SU-DHL-6 (cell line): ENCODE measurements at regions not wholly inside any gene's neighbourhood (a gene's known extent, or its start where the extent isn't known, plus 50 kb on each side); places are given as distances from the start of the nearest gene placed in this dataset.

ENCODE experiments used
- H2AFZ ChIP-seq: fragments of 200-600 bp; sonication (generic); 2 replicates; pipeline ENCODE4 v1.6.1; 2014; ENCODE audit warnings: low read depth, mild to moderate bottlenecking, moderate library complexity, mixed read lengths, antibody characterized with exemption, low read length; ENCODE audit not compliant: severe bottlenecking
- H3F3A ChIP-seq: fragments of 200-600 bp; shearing (Covaris generic); 2 replicates; pipeline ENCODE4 v1.6.0; 2016; ENCODE audit warnings: antibody characterized with exemption, mild to moderate bottlenecking; ENCODE audit not compliant: insufficient read depth
- H3K27ac ChIP-seq: fragments of 200-600 bp; sonication (generic); 2 replicates; pipeline ENCODE4 v1.5.1; 2016; ENCODE audit warnings: low read depth, mild to moderate bottlenecking, low read length, moderate library complexity, mixed read lengths
- H3K27me3 ChIP-seq: fragments of 200-600 bp; sonication (generic), shearing (Covaris generic); 2 replicates; pipeline ENCODE4 v1.6.0; 2014; ENCODE audit warnings: mild to moderate bottlenecking, low read length
- H3K36me3 ChIP-seq: fragments of 200-600 bp; sonication (generic); 2 replicates; pipeline ENCODE4 v1.6.1; 2014; ENCODE audit warnings: mild to moderate bottlenecking, low read length, mixed read lengths
- H3K4me2 ChIP-seq: fragments of 300-600, 200-600 bp; shearing (Covaris generic), sonication (generic); 2 replicates; pipeline ENCODE4 v1.6.0; 2014; ENCODE audit warnings: low read length, low read depth, mild to moderate bottlenecking; ENCODE audit not compliant: poor library complexity, severe bottlenecking
- H3K4me3 ChIP-seq: fragments of 200-600 bp; sonication (generic); 2 replicates; pipeline ENCODE4 v1.5.1; 2014; ENCODE audit warnings: antibody characterized with exemption, low read length, mild to moderate bottlenecking, mixed read lengths; ENCODE audit not compliant: insufficient read depth, poor library complexity, severe bottlenecking
- H3K79me2 ChIP-seq: fragments of 200-600 bp; sonication (generic); 2 replicates; pipeline ENCODE4 v1.6.1; 2014; ENCODE audit warnings: mild to moderate bottlenecking, low read length, moderate library complexity; ENCODE audit not compliant: insufficient read depth
- H3K9ac ChIP-seq: fragments of 200-600 bp; sonication (generic); 2 replicates; pipeline ENCODE4 v1.7.0; 2014; ENCODE audit warnings: mild to moderate bottlenecking, low read length
- H3K9me2 ChIP-seq: fragments of 200-600 bp; sonication (generic); replicated peaks from 2 replicates; pipeline ENCODE4 v1.6.1; 2014; ENCODE audit warnings: low read length; ENCODE audit not compliant: insufficient read depth
- H3K9me3 ChIP-seq: fragments of 200-600 bp; sonication (generic); 2 replicates; pipeline ENCODE4 v1.6.1; 2014; ENCODE audit warnings: low read length, mixed read lengths; ENCODE audit not compliant: insufficient read depth
- H4K20me1 ChIP-seq: fragments of 200-600 bp; sonication (generic); 2 replicates; pipeline ENCODE4 v1.6.1; 2014; ENCODE audit warnings: low read depth, mild to moderate bottlenecking, antibody characterized with exemption, low read length, moderate library complexity, mixed read lengths
- EZH2phosphoT487 ChIP-seq: fragments of 200-600 bp; sonication (generic), shearing (Covaris generic); conservative IDR thresholded peaks from 2 replicates; pipeline ENCODE4 v1.6.1; 2018; ENCODE audit warnings: mild to moderate bottlenecking, antibody characterized with exemption, low read length, moderate library complexity, mixed read lengths
- TF ChIP-seq, protein P1 (sequence below): fragments of 200-600 bp; sonication (generic); IDR thresholded peaks from one replicate; pipeline ENCODE4 v1.5.1; 2017; ENCODE audit warnings: antibody characterized with exemption, mild to moderate bottlenecking, low read length, moderate library complexity; ENCODE audit not compliant: insufficient read depth, poor library complexity, severe bottlenecking

DNA sequence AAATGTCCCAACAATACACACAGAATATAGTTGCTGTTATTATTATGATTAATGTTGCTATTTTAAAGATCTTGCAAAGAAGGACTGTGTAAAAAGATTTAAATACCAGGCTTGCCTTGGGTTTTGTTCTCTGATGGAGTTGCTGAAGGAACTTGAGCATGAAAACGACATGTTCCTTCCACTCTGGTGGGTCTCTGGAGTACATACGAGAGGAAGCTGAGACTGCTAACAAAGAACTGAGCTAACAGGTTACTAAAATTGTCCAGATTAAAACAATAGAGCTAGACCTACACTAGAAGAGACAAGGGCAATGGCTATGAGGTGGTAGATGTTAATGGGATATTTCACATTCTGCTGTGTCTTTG is 612.2 kb downstream of the TSN start:
- Histone ChIP-seq H3K9me3 (no peaks in the 10 kb centered on the region), H4K20me1 (no peaks in the 10 kb centered on the region), H3K36me3 (no peaks in the 10 kb centered on the region), H3K9me2 (no peaks in the 10 kb centered on the region; the same call in 1 of the 2 replicates), H3K4me2 (no peak overlapping the region), H3F3A (no peaks in the 10 kb centered on the region), H3K27me3 (no peaks in the 10 kb centered on the region), H2AFZ (no peak overlapping the region), H3K9ac (no peak overlapping the region), H3K4me3 (no peak overlapping the region), H3K79me2 (no peaks in the 10 kb centered on the region), H3K27ac (no peak overlapping the region)
- TF ChIP-seq, protein P1, sequence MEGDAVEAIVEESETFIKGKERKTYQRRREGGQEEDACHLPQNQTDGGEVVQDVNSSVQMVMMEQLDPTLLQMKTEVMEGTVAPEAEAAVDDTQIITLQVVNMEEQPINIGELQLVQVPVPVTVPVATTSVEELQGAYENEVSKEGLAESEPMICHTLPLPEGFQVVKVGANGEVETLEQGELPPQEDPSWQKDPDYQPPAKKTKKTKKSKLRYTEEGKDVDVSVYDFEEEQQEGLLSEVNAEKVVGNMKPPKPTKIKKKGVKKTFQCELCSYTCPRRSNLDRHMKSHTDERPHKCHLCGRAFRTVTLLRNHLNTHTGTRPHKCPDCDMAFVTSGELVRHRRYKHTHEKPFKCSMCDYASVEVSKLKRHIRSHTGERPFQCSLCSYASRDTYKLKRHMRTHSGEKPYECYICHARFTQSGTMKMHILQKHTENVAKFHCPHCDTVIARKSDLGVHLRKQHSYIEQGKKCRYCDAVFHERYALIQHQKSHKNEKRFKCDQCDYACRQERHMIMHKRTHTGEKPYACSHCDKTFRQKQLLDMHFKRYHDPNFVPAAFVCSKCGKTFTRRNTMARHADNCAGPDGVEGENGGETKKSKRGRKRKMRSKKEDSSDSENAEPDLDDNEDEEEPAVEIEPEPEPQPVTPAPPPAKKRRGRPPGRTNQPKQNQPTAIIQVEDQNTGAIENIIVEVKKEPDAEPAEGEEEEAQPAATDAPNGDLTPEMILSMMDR: no peak
- TF ChIP-seq EZH2phosphoT487: no peak

DNA sequence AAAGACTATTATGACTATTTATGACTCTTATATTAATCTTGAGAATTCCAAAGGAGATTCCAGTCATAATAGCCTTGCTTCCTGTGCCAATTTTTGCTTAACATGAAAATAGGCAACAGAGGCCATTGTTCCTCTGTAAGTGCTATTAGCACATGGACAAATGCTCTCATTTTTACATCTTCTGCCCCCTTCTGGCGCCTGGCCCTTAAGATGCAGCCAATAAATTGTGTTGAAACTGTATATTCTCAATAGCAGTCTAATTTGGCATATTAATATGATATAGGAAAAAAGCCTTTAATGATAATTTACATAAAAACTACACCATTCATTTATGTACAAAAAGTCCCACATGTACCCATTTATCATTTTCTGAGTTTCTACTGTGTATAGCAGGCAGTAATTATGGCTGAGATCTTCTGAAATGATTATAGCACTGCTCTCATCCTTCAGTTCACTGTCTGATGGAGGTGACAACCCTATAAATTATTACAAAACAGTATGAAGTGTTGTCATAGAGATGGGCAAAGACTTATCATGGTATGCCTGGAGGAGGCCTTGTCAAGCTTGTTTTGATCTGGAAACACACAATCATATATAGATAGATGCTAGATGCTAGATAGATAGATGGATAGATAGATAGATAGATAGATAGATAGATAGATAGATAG is 613.3 kb downstream of the TSN start:
- Histone ChIP-seq H3K36me3 (no peaks in the 10 kb centered on the region), H3K9me2 (no peaks in the 10 kb centered on the region; the same call in 1 of the 2 replicates), H3K4me3 (no peak overlapping the region), H3K9ac (no peak overlapping the region), H3K4me2 (no peak overlapping the region), H3K79me2 (no peaks in the 10 kb centered on the region), H4K20me1 (no peaks in the 10 kb centered on the region), H3K9me3 (no peaks in the 10 kb centered on the region), H3K27ac (no peak overlapping the region), H2AFZ (no peak overlapping the region), H3F3A (no peaks in the 10 kb centered on the region), H3K27me3 (no peaks in the 10 kb centered on the region)
- no peak for TF ChIP-seq EZH2phosphoT487
- TF ChIP-seq, protein P1: no peak

DNA sequence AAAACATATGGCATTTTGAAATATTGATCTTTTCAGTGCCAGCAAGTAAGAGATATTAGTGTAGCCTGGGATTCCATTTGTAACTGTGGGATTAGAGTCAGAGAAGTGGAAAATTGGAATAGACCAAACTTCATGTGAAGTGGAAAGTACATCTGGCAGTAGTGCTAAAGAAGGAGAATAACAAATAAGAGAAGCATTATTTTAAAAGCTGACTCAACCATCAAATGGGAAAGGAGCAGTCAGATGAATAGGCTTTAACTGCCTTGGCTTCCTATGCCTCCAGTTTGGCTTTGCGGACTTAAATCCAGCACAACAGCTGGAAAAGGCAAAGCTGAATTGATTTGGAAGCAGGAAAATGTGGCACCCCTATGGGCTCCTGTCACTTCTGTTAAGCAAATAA is 623.1 kb downstream of the TSN start:
- H3K4me3 ChIP-seq: no peak overlapping the region
- no peak overlapping the region for H2AFZ ChIP-seq
- H3K4me2 ChIP-seq: no peak overlapping the region
- TF ChIP-seq EZH2phosphoT487: no peak
- TF ChIP-seq, protein P1: no peak
- no peaks in the 10 kb centered on the region for H3K79me2 ChIP-seq
- H3K9me2 ChIP-seq: no peaks in the 10 kb centered on the region; the same call in 1 of the 2 replicates
- no peaks in the 10 kb centered on the region for H3K27me3 ChIP-seq
- H3K27ac ChIP-seq: no peak overlapping the region
- no peaks in the 10 kb centered on the region for H3F3A ChIP-seq
- no peaks in the 10 kb centered on the region for H4K20me1 ChIP-seq
- no peaks in the 10 kb centered on the region for H3K36me3 ChIP-seq
- no peak overlapping the region for H3K9ac ChIP-seq
- no peaks in the 10 kb centered on the region for H3K9me3 ChIP-seq
